K562 (cell line): ENCODE measurements at regions not wholly inside any gene's neighbourhood (a gene's known extent, or its start where the extent isn't known, plus 50 kb on each side); places are given as distances from the start of the nearest gene placed in this dataset.

Experiments used
- BCL6 ChIP-seq: fragments of 250-450 bp; sonication (Bioruptor Pico); IDR thresholded peaks from 2 replicates; pipeline ENCODE4 v1.4.0; 2020
- CAMTA2 ChIP-seq: fragments of 250-450 bp; sonication (Bioruptor Pico); conservative IDR thresholded peaks from 2 replicates; pipeline ENCODE4 v1.5.1; 2022
- COPS2 ChIP-seq: fragments of 450-650 bp; conservative IDR thresholded peaks from 2 replicates; pipeline ENCODE4 v1.6.1; 2016; ENCODE audit warnings: mild to moderate bottlenecking, moderate library complexity
- DPF2 ChIP-seq: fragments of 450-650 bp; IDR thresholded peaks from 2 replicates; pipeline ENCODE4 v1.6.1; 2016
- ELF4 ChIP-seq: fragments of 450-650 bp; formaldehyde crosslinking; IDR thresholded peaks from 2 replicates; pipeline ENCODE4 v1.4.0; 2022; ENCODE audit warnings: missing genetic modification characterization
- HDAC1 ChIP-seq, 2 experiments: fragments of 450-650 bp; IDR thresholded peaks; 2 replicates each; pipeline ENCODE4 v1.6.1; 2016 to 2017; ENCODE audit warnings: inconsistent platforms in 1 of 2, mild to moderate bottlenecking in 1 of 2, moderate library complexity in 1 of 2
- HDAC3 ChIP-seq: fragments of 450-650 bp; IDR thresholded peaks from 2 replicates; pipeline ENCODE4 v1.6.1; 2018; ENCODE audit warnings: borderline replicate concordance, mild to moderate bottlenecking, moderate library complexity; ENCODE audit not compliant: partially characterized antibody
- MEF2A ChIP-seq: IDR thresholded peaks from 2 replicates; pipeline ENCODE4 v1.6.1; 2011; ENCODE audit warnings: low read depth, mild to moderate bottlenecking, low read length, moderate library complexity; ENCODE audit not compliant: control insufficient read depth
- POLR3G ChIP-seq: IDR thresholded peaks from 2 replicates; pipeline ENCODE4 v1.6.1; 2011; ENCODE audit not compliant: insufficient read length, insufficient replicate concordance; ENCODE audit errors: extremely low read depth
- PPARD ChIP-seq: fragments of 250-450 bp; sonication (Bioruptor Pico); IDR thresholded peaks from 2 replicates; pipeline ENCODE4 v1.8.0; 2022; ENCODE audit warnings: inconsistent platforms, mild to moderate bottlenecking, moderate library complexity
- RBM17 ChIP-seq: fragments of 200-400 bp; formaldehyde crosslinking; IDR thresholded peaks from 2 replicates; pipeline ENCODE4 v1.6.1; 2017; ENCODE audit warnings: low read depth, mild to moderate bottlenecking, low read length, borderline replicate concordance
- RFX5 ChIP-seq: IDR thresholded peaks from 2 replicates; pipeline ENCODE4 v1.6.1; 2011; ENCODE audit warnings: low read depth, mild to moderate bottlenecking, improper control_type of control experiment, low read length
- SNIP1 ChIP-seq: fragments of 450-650 bp; IDR thresholded peaks from 2 replicates; pipeline ENCODE4 v1.7.1; 2017; ENCODE audit warnings: low read depth, mild to moderate bottlenecking
- TBL1XR1 ChIP-seq, 2 experiments: IDR thresholded peaks; 2 replicates each; pipeline ENCODE4 v1.6.1; 2012; ENCODE audit warnings: improper control_type of control experiment in 2 of 2, low read length in 2 of 2, mild to moderate bottlenecking in 1 of 2
- ZC3H4 ChIP-seq: sonication (generic); formaldehyde crosslinking; IDR thresholded peaks from 2 replicates; pipeline ENCODE4 v1.9.0; 2021; ENCODE audit warnings: missing genetic modification reagents, borderline replicate concordance
- ZNF165 ChIP-seq: fragments of 250-450 bp; sonication (Bioruptor Pico); IDR thresholded peaks from 2 replicates; pipeline ENCODE4 v1.4.0; 2020; ENCODE audit warnings: borderline replicate concordance
- ZNF75A ChIP-seq: fragments of 450-650 bp; formaldehyde crosslinking; IDR thresholded peaks from 2 replicates; pipeline ENCODE4 v1.4.0; 2020; ENCODE audit warnings: mild to moderate bottlenecking
- ZSCAN32 ChIP-seq: fragments of 450-650 bp; formaldehyde crosslinking; IDR thresholded peaks from 2 replicates; pipeline ENCODE4 v1.4.0; 2020; ENCODE audit warnings: mild to moderate bottlenecking, moderate library complexity
- TF ChIP-seq, protein P1 (sequence below): fragments of 450-650 bp; IDR thresholded peaks from 2 replicates; pipeline ENCODE4 v1.7.0; 2016; ENCODE audit warnings: borderline replicate concordance
- TF ChIP-seq, protein P2 (sequence below): sonication (generic); formaldehyde crosslinking; IDR thresholded peaks from 2 replicates; pipeline ENCODE4 v1.8.0; 2022; ENCODE audit warnings: mild to moderate bottlenecking, missing genetic modification reagents
- TF ChIP-seq, protein P3 (sequence below): IDR thresholded peaks from 2 replicates; pipeline ENCODE4 v1.6.1; 2011; ENCODE audit warnings: borderline replicate concordance, low read depth, mild to moderate bottlenecking, moderate library complexity, low read length; ENCODE audit not compliant: insufficient read depth, poor library complexity, severe bottlenecking
- TF ChIP-seq, protein P4 (sequence below): sonication (generic); formaldehyde crosslinking; IDR thresholded peaks from 2 replicates; pipeline ENCODE4 v1.5.0; 2020; ENCODE audit warnings: missing genetic modification reagents
- TF ChIP-seq, protein P5 (sequence below): fragments of 250-450 bp; sonication (Bioruptor Pico); IDR thresholded peaks from 2 replicates; pipeline ENCODE4 v1.5.0; 2021

DNA sequence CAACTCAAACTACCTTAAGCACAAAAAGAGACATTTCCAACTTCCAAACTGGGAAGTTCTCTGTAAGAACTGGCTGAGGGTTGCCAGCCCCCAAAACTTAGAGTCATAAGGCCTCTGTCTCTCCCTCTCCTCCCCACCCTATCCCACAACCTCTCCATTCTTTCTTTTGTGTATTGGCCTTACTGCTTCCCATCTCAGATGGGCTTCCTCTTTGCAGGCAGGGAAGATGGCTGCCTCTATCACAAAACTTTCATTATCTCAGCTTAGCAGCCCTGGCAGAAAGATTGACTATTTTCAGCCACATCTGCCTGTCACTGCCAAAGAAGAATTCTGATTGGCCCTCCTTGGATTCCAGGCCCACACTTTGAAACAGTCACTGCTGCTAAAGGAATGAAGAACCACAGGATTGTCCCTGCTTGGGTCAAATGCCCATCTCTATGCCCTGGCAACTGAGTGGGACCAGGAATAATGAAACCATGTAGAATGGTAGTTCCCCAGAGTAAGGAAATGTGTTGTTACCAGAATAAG, 58.0 kb upstream of the PRKAR2B start (continued):
- TF ChIP-seq HDAC1 (IDR thresholded peaks at IDR 0.05) (peak; percentile 17 to 58; a peak in 3 of 4 replicates), MEF2A (peak; percentile 83), ZC3H4 (no peak), POLR3G (no peak), PPARD (CRISPR knock-in tag) (no peak), ZSCAN32 (CRISPR knock-in tag) (no peak), TBL1XR1 (IDR thresholded peaks at IDR 0.05; ENCODE audit: low read length in 2 of 2) (0 out of 4 replicates have a peak, but pooled peaks of 1 of the 2 experiments have one; percentile 26), ZNF75A (CRISPR knock-in tag) (no peak), DPF2 (peak; percentile 90), RBM17 (no peak), CAMTA2 (CRISPR knock-in tag) (no peak), COPS2 (no peak), ZNF165 (CRISPR knock-in tag) (no peak), RFX5 (peak; percentile 61; the same call in 1 of the 2 replicates), HDAC3 (no peak), BCL6 (CRISPR knock-in tag) (0 out of 2 replicates have a peak, but pooled peaks have one; percentile 39), ELF4 (CRISPR knock-in tag) (peak; percentile 86; the same call in 1 of the 2 replicates), SNIP1 (no peak)
- TF ChIP-seq, protein P1, sequence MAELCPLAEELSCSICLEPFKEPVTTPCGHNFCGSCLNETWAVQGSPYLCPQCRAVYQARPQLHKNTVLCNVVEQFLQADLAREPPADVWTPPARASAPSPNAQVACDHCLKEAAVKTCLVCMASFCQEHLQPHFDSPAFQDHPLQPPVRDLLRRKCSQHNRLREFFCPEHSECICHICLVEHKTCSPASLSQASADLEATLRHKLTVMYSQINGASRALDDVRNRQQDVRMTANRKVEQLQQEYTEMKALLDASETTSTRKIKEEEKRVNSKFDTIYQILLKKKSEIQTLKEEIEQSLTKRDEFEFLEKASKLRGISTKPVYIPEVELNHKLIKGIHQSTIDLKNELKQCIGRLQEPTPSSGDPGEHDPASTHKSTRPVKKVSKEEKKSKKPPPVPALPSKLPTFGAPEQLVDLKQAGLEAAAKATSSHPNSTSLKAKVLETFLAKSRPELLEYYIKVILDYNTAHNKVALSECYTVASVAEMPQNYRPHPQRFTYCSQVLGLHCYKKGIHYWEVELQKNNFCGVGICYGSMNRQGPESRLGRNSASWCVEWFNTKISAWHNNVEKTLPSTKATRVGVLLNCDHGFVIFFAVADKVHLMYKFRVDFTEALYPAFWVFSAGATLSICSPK, result no peak
- TF ChIP-seq, protein P2, sequence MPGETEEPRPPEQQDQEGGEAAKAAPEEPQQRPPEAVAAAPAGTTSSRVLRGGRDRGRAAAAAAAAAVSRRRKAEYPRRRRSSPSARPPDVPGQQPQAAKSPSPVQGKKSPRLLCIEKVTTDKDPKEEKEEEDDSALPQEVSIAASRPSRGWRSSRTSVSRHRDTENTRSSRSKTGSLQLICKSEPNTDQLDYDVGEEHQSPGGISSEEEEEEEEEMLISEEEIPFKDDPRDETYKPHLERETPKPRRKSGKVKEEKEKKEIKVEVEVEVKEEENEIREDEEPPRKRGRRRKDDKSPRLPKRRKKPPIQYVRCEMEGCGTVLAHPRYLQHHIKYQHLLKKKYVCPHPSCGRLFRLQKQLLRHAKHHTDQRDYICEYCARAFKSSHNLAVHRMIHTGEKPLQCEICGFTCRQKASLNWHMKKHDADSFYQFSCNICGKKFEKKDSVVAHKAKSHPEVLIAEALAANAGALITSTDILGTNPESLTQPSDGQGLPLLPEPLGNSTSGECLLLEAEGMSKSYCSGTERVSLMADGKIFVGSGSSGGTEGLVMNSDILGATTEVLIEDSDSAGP, result no peak
- TF ChIP-seq, protein P3, sequence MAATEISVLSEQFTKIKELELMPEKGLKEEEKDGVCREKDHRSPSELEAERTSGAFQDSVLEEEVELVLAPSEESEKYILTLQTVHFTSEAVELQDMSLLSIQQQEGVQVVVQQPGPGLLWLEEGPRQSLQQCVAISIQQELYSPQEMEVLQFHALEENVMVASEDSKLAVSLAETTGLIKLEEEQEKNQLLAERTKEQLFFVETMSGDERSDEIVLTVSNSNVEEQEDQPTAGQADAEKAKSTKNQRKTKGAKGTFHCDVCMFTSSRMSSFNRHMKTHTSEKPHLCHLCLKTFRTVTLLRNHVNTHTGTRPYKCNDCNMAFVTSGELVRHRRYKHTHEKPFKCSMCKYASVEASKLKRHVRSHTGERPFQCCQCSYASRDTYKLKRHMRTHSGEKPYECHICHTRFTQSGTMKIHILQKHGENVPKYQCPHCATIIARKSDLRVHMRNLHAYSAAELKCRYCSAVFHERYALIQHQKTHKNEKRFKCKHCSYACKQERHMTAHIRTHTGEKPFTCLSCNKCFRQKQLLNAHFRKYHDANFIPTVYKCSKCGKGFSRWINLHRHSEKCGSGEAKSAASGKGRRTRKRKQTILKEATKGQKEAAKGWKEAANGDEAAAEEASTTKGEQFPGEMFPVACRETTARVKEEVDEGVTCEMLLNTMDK, result no peak
- TF ChIP-seq, protein P4, sequence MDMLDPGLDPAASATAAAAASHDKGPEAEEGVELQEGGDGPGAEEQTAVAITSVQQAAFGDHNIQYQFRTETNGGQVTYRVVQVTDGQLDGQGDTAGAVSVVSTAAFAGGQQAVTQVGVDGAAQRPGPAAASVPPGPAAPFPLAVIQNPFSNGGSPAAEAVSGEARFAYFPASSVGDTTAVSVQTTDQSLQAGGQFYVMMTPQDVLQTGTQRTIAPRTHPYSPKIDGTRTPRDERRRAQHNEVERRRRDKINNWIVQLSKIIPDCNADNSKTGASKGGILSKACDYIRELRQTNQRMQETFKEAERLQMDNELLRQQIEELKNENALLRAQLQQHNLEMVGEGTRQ, result no peak
- TF ChIP-seq, protein P5, sequence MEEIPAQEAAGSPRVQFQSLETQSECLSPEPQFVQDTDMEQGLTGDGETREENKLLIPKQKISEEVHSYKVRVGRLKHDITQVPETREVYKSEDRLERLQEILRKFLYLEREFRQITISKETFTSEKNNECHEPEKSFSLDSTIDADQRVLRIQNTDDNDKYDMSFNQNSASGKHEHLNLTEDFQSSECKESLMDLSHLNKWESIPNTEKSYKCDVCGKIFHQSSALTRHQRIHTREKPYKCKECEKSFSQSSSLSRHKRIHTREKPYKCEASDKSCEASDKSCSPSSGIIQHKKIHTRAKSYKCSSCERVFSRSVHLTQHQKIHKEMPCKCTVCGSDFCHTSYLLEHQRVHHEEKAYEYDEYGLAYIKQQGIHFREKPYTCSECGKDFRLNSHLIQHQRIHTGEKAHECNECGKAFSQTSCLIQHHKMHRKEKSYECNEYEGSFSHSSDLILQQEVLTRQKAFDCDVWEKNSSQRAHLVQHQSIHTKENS (CRISPR knock-in tag), result no peak
